Fibroblast of skin of left biceps (primary cell): ENCODE measurements at regions not wholly inside any gene's neighbourhood (a gene's known extent, or its start where the extent isn't known, plus 50 kb on each side); places are given as distances from the start of the nearest gene placed in this dataset.

Experiments used
- DNase-seq, 2 experiments: peaks; one replicate each; pipeline ENCODE4 v3.0.0-alpha.2; 2013; ENCODE audit warnings: low read depth in 2 of 2

- DNase-seq, result no peak
These were observed 97.6 kb upstream of the E2F8 start for GRCh38 chr11:19338375-19338774.

GRCh38 chr11:19337779-19338178 lies 97.0 kb upstream of the E2F8 start:
- no peak for DNase-seq

GRCh38 chr11:19336331-19336730 lies 95.6 kb upstream of the E2F8 start:
- no peak for DNase-seq

GRCh38 chr11:19332476-19332875 lies 91.7 kb upstream of the E2F8 start:
- DNase-seq, result no peak

- DNase-seq, result no peak
These were observed 89.7 kb upstream of the E2F8 start for GRCh38 chr11:19330416-19330815.

- DNase-seq, result no peak
These were observed 89.2 kb upstream of the E2F8 start for GRCh38 chr11:19329970-19330369.

GRCh38 chr11:19328586-19329311 lies 88.0 kb upstream of the E2F8 start:
- DNase-seq, result no peak

GRCh38 chr11:19327280-19327679 lies 86.5 kb upstream of the E2F8 start:
- DNase-seq, result no peak

- DNase-seq, result no peak
These were observed 85.8 kb upstream of the E2F8 start for GRCh38 chr11:19326499-19326898.

GRCh38 chr11:19323502-19323901 lies 82.8 kb upstream of the E2F8 start:
- no peak for DNase-seq

GRCh38 chr11:19321351-19321750 lies 80.6 kb upstream of the E2F8 start:
- no peak for DNase-seq

- DNase-seq, result no peak
These were observed 80.1 kb upstream of the E2F8 start for GRCh38 chr11:19320827-19321226.

- peak in 1 of 2 experiments; percentile 27 for DNase-seq
These were observed 75.7 kb upstream of the E2F8 start for GRCh38 chr11:19316434-19316833.

GRCh38 chr11:19315511-19315910 lies 74.8 kb upstream of the E2F8 start:
- no peak for DNase-seq

GRCh38 chr11:19313140-19313539 lies 72.4 kb upstream of the E2F8 start:
- DNase-seq, result no peak

- peak in 1 of 2 experiments; percentile 4 for DNase-seq
These were observed 70.7 kb upstream of the E2F8 start for GRCh38 chr11:19311308-19312030.

GRCh38 chr11:19307498-19307897 lies 66.8 kb upstream of the E2F8 start:
- DNase-seq, result no peak

- no peak for DNase-seq
These were observed 65.6 kb upstream of the E2F8 start for GRCh38 chr11:19306179-19306944.

- peak in 1 of 2 experiments; percentile 13 for DNase-seq
These were observed 60.6 kb upstream of the E2F8 start for GRCh38 chr11:19301361-19301760.

GRCh38 chr11:19294444-19294843 lies 53.7 kb upstream of the E2F8 start:
- DNase-seq, result no peak

GRCh38 chr11:19291064-19291463 lies 50.3 kb upstream of the E2F8 start:
- no peak for DNase-seq
